ENCODE measurements at regions not wholly inside any gene's neighbourhood (a gene's known extent, or its start where the extent isn't known, plus 50 kb on each side); places are given as distances from the start of the nearest gene placed in this dataset.

DNA sequence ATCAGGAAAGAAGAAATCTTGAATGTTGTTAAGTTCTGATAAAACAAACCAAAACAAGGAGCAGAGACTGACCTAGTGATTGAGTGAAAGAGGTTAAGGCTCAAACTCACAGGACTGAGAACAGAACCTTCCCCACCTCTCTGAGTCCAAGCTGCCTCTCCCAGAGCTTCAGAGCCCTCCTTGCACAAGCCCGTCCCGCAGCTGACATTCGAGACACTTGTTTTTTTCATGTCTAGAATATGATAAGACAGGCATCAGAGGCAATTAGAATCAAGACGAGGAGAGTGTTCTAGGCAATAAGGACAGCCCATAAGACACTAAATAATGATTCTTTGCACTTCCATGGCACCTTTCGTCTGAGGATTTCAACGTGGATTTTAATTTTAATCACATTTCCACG is 140.6 kb downstream of the PXDC1 start:
- no TSS peak for BruUV-seq (replicated peaks)
- in situ Hi-C loops (cut with MboI) (no loop called here), intact Hi-C loops (cut with micrococcal nuclease; ENCODE audit: unreplicated experiment) (no loop called here)
- Histone ChIP-seq H3K27ac (ENCODE audit: control insufficient read depth, insufficient read depth) (no peak overlapping the region), H3K79me2 (ENCODE audit: control insufficient read depth, insufficient read depth, low read length) (no peaks in the 10 kb centered on the region), H3K27me3 (replicated peaks in 1 of 2; ENCODE audit: control insufficient read depth in 2 of 2, insufficient read depth in 2 of 2, low read length in 1 of 2) (peaks cover 0 to 2% of the 10 kb centered on the region in 2 experiments; a peak in 2 of 4 replicates), H3K4me2 (ENCODE audit: control insufficient read depth, insufficient read depth) (no peak overlapping the region), H2AFZ (ENCODE audit: control insufficient read depth, low read depth, low read length) (no peak overlapping the region), H3K4me3 (no peak overlapping the region), H3K4me1 (ENCODE audit: control insufficient read depth, insufficient read depth, low read length) (no peaks in the 10 kb centered on the region), H3K9me3 (replicated peaks; ENCODE audit: control insufficient read depth, insufficient read depth, low read length) (no peaks in the 10 kb centered on the region), H4K20me1 (ENCODE audit: control insufficient read depth, insufficient read depth) (no peaks in the 10 kb centered on the region), H3K36me3 (ENCODE audit: control insufficient read depth in 2 of 2, insufficient read depth in 2 of 2, low read length in 1 of 2) (no peaks in the 10 kb centered on the region), H3K9ac (ENCODE audit: control insufficient read depth, insufficient read depth, low read length) (no peak overlapping the region)
- ChIA-PET RAD21 (ENCODE audit: unreplicated experiment) (no interaction called here), SMC1A (ENCODE audit: uncharacterized antibody, unreplicated experiment) (no interaction called here), CTCF (interaction anchor here (0.7 kb wide), 1 partner anchor 50 kb away, joined by 3 read pairs; no protein-coding TSS in a partner anchor), POLR2A (no interaction called here)
- DNase-seq (ENCODE audit: low read depth, low spot score) (no peak), FAIRE-seq (no peak), ATAC-seq (no peak)
- 27% methylated on average over 7 of the region's 7 CpGs for WGBS (ENCODE audit: insufficient coverage, insufficient replicate concordance, low lambda C conversion rate, missing lambda C conversion rate)
- TF ChIP-seq ASH2L (IDR thresholded peaks at IDR 0.05; ENCODE audit: borderline replicate concordance, low read depth): no peak
- no peak for TF ChIP-seq NRF1 (conservative IDR thresholded peaks at IDR 0.05; ENCODE audit: low read depth, low read length)
- TF ChIP-seq HCFC1 (IDR thresholded peaks at IDR 0.05; ENCODE audit: low read length): no peak
- TF ChIP-seq, protein P1, sequence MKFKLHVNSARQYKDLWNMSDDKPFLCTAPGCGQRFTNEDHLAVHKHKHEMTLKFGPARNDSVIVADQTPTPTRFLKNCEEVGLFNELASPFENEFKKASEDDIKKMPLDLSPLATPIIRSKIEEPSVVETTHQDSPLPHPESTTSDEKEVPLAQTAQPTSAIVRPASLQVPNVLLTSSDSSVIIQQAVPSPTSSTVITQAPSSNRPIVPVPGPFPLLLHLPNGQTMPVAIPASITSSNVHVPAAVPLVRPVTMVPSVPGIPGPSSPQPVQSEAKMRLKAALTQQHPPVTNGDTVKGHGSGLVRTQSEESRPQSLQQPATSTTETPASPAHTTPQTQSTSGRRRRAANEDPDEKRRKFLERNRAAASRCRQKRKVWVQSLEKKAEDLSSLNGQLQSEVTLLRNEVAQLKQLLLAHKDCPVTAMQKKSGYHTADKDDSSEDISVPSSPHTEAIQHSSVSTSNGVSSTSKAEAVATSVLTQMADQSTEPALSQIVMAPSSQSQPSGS (IDR thresholded peaks at IDR 0.05; ENCODE audit: low read length): no peak

DNA sequence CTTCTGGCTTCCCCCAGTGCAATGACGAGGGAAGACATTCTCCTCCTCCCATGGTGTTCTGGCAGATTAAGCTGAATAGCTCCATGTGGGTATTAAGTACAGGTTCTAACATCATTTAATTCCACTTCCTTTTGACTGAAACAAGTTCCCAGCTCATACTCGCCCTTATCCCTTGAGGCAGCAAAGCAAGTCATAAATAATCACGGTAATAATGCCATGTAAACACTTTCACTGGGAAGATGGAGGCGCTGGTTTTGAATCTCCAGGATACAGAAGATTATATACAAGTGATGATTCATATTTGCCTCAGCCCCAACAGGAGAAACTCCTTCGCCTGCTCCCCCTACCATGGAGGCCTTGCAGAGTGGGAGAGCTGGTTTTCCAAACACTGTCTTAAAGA is 141.3 kb downstream of the PXDC1 start:
- 16% methylated on average over 5 of the region's 5 CpGs for WGBS (ENCODE audit: insufficient coverage, insufficient replicate concordance, low lambda C conversion rate, missing lambda C conversion rate)
- Histone ChIP-seq H3K79me2 (ENCODE audit: control insufficient read depth, insufficient read depth, low read length) (no peaks in the 10 kb centered on the region), H3K4me1 (ENCODE audit: control insufficient read depth, insufficient read depth, low read length) (no peaks in the 10 kb centered on the region), H3K27ac (ENCODE audit: control insufficient read depth, insufficient read depth) (no peak overlapping the region), H3K9me3 (replicated peaks; ENCODE audit: control insufficient read depth, insufficient read depth, low read length) (no peaks in the 10 kb centered on the region), H3K36me3 (ENCODE audit: control insufficient read depth in 2 of 2, insufficient read depth in 2 of 2, low read length in 1 of 2) (no peaks in the 10 kb centered on the region), H3K9ac (ENCODE audit: control insufficient read depth, insufficient read depth, low read length) (no peak overlapping the region), H2AFZ (ENCODE audit: control insufficient read depth, low read depth, low read length) (no peak overlapping the region), H3K27me3 (replicated peaks in 1 of 2; ENCODE audit: control insufficient read depth in 2 of 2, insufficient read depth in 2 of 2, low read length in 1 of 2) (no peaks in the 10 kb centered on the region; a peak in 2 of 4 replicates), H3K4me2 (ENCODE audit: control insufficient read depth, insufficient read depth) (no peak overlapping the region), H3K4me3 (no peak overlapping the region), H4K20me1 (ENCODE audit: control insufficient read depth, insufficient read depth) (no peaks in the 10 kb centered on the region)
- BruUV-seq (replicated peaks): no TSS peak
- in situ Hi-C loops (cut with MboI): no loop called here
- ChIA-PET POLR2A (no interaction called here), CTCF (interaction anchor here (1.0 kb wide), 1 partner anchor 188 kb away, joined by 3 read pairs; no protein-coding TSS in a partner anchor), RAD21 (ENCODE audit: unreplicated experiment) (interaction anchor here (0.6 kb wide), 1 partner anchor 565 kb away, joined by 3 read pairs; no protein-coding TSS in a partner anchor), SMC1A (ENCODE audit: uncharacterized antibody, unreplicated experiment) (interaction anchor here (1.1 kb wide), 1 partner anchor 19 kb away, joined by 3 read pairs; no protein-coding TSS in a partner anchor)
- intact Hi-C loops (cut with micrococcal nuclease; ENCODE audit: unreplicated experiment): no loop called here
- DNase-seq (ENCODE audit: low read depth, low spot score) (no peak), ATAC-seq (no peak), FAIRE-seq (no peak)
- TF ChIP-seq, protein P2, sequence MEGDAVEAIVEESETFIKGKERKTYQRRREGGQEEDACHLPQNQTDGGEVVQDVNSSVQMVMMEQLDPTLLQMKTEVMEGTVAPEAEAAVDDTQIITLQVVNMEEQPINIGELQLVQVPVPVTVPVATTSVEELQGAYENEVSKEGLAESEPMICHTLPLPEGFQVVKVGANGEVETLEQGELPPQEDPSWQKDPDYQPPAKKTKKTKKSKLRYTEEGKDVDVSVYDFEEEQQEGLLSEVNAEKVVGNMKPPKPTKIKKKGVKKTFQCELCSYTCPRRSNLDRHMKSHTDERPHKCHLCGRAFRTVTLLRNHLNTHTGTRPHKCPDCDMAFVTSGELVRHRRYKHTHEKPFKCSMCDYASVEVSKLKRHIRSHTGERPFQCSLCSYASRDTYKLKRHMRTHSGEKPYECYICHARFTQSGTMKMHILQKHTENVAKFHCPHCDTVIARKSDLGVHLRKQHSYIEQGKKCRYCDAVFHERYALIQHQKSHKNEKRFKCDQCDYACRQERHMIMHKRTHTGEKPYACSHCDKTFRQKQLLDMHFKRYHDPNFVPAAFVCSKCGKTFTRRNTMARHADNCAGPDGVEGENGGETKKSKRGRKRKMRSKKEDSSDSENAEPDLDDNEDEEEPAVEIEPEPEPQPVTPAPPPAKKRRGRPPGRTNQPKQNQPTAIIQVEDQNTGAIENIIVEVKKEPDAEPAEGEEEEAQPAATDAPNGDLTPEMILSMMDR (IDR thresholded peaks at IDR 0.05 in 2 of 3, conservative IDR thresholded peaks at IDR 0.05 in 1 of 3; ENCODE audit: control insufficient read depth in 2 of 3, extremely low read depth in 1 of 3, insufficient read depth in 1 of 3, low read depth in 3 of 3, low read length in 3 of 3): no peak
- TF ChIP-seq YBX1 (IDR thresholded peaks at IDR 0.05) (no peak), GABPA (IDR thresholded peaks at IDR 0.05; ENCODE audit: low read depth) (no peak), CREB1 (IDR thresholded peaks at IDR 0.05; ENCODE audit: low read depth) (no peak), ZNF24 (IDR thresholded peaks at IDR 0.05) (no peak), EED (IDR thresholded peaks at IDR 0.05; ENCODE audit: low read depth) (no peak), CBFB (IDR thresholded peaks at IDR 0.05; ENCODE audit: low read depth) (no peak)
- TF ChIP-seq, protein P3, sequence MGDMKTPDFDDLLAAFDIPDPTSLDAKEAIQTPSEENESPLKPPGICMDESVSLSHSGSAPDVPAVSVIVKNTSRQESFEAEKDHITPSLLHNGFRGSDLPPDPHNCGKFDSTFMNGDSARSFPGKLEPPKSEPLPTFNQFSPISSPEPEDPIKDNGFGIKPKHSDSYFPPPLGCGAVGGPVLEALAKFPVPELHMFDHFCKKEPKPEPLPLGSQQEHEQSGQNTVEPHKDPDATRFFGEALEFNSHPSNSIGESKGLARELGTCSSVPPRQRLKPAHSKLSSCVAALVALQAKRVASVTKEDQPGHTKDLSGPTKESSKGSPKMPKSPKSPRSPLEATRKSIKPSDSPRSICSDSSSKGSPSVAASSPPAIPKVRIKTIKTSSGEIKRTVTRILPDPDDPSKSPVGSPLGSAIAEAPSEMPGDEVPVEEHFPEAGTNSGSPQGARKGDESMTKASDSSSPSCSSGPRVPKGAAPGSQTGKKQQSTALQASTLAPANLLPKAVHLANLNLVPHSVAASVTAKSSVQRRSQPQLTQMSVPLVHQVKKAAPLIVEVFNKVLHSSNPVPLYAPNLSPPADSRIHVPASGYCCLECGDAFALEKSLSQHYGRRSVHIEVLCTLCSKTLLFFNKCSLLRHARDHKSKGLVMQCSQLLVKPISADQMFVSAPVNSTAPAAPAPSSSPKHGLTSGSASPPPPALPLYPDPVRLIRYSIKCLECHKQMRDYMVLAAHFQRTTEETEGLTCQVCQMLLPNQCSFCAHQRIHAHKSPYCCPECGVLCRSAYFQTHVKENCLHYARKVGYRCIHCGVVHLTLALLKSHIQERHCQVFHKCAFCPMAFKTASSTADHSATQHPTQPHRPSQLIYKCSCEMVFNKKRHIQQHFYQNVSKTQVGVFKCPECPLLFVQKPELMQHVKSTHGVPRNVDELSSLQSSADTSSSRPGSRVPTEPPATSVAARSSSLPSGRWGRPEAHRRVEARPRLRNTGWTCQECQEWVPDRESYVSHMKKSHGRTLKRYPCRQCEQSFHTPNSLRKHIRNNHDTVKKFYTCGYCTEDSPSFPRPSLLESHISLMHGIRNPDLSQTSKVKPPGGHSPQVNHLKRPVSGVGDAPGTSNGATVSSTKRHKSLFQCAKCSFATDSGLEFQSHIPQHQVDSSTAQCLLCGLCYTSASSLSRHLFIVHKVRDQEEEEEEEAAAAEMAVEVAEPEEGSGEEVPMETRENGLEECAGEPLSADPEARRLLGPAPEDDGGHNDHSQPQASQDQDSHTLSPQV (IDR thresholded peaks at IDR 0.05): no peak

Data from GM12878 (cell line).